Activated CD8-positive, alpha-beta T cell treated with anti-CD3 and anti-CD28 coated beads, Interleukin-2, amount 10 ng/mL, durations not matched to agents 7 days and 5 days (primary cell): ENCODE measurements at regions not wholly inside any gene's neighbourhood (a gene's known extent, or its start where the extent isn't known, plus 50 kb on each side); places are given as distances from the start of the nearest gene placed in this dataset.

Experiments
- ATAC-seq: fragments of 150-1000 bp; cut with Tn5 transposase; one replicate; pipeline ENCODE4 v1.10.0; 2021; ENCODE audit warnings: moderate library complexity
- CTCF ChIA-PET: fragments of 350-600 bp; sonication (Branson Sonifier 250); formaldehyde crosslinking; loops from one replicate; lab custom pipeline; 2021; ENCODE audit warnings: antibody characterized with exemption; lab: Charles Lee
- POLR2A ChIA-PET: fragments of 350-600 bp; sonication (Branson Sonifier 250); formaldehyde crosslinking; loops from one replicate; lab custom pipeline; 2021; ENCODE audit warnings: antibody characterized with exemption; lab: Charles Lee
- DNase-seq: peaks from one replicate; pipeline ENCODE4 v3.0.0-alpha.2; 2020
- H3K27ac Mint-ChIP-seq: one replicate; pipeline ENCODE4 v1.8.0; 2021; ENCODE audit warnings: mild to moderate bottlenecking, mixed read lengths
- H3K27me3 Mint-ChIP-seq: one replicate; pipeline ENCODE4 v1.8.0; 2021; ENCODE audit warnings: low read depth, mixed read lengths
- H3K36me3 Mint-ChIP-seq: one replicate; pipeline ENCODE4 v1.8.0; 2021; ENCODE audit warnings: low read depth, mixed read lengths
- H3K4me1 Mint-ChIP-seq: one replicate; pipeline ENCODE4 v1.8.0; 2021; ENCODE audit warnings: low read depth, mixed read lengths
- H3K4me3 Mint-ChIP-seq: one replicate; pipeline ENCODE4 v1.8.0; 2021; ENCODE audit warnings: mild to moderate bottlenecking, mixed read lengths
- H3K9me3 Mint-ChIP-seq: one replicate; pipeline ENCODE4 v1.8.0; 2022; ENCODE audit warnings: mixed read lengths; ENCODE audit not compliant: insufficient read depth

GRCh38 chr12:28961948-28962384 lies 187.1 kb upstream of the FAR2 start:
- H3K27me3 Mint-ChIP-seq, result no peaks in the 10 kb centered on the region
- no peaks in the 10 kb centered on the region for H3K9me3 Mint-ChIP-seq
- ChIA-PET POLR2A (no interaction called here), CTCF (no interaction called here)
- no peak for ATAC-seq
- no peak for DNase-seq
- no peak overlapping the region for H3K4me3 Mint-ChIP-seq
- no peaks in the 10 kb centered on the region for H3K4me1 Mint-ChIP-seq
- no peak overlapping the region for H3K27ac Mint-ChIP-seq
- no peaks in the 10 kb centered on the region for H3K36me3 Mint-ChIP-seq

- no peak for DNase-seq
- Mint-ChIP-seq H3K27me3 (no peaks in the 10 kb centered on the region), H3K9me3 (no peaks in the 10 kb centered on the region), H3K36me3 (no peaks in the 10 kb centered on the region), H3K4me1 (no peaks in the 10 kb centered on the region), H3K4me3 (no peak overlapping the region), H3K27ac (no peak overlapping the region)
- ChIA-PET CTCF (no interaction called here), POLR2A (no interaction called here)
- no peak for ATAC-seq
Observed at GRCh38 chr12:28963554-28963953, 185.5 kb upstream of the FAR2 start.

- ChIA-PET CTCF (no interaction called here), POLR2A (no interaction called here)
- Mint-ChIP-seq H3K4me1 (no peaks in the 10 kb centered on the region), H3K9me3 (no peaks in the 10 kb centered on the region), H3K36me3 (no peaks in the 10 kb centered on the region), H3K4me3 (no peak overlapping the region), H3K27me3 (no peaks in the 10 kb centered on the region), H3K27ac (no peak overlapping the region)
- DNase-seq (no peak), ATAC-seq (no peak)
Observed at GRCh38 chr12:28966046-28966780, 182.9 kb upstream of the FAR2 start.

- DNase-seq (no peak), ATAC-seq (no peak)
- Mint-ChIP-seq H3K27ac (no peak overlapping the region), H3K4me3 (no peak overlapping the region), H3K36me3 (no peaks in the 10 kb centered on the region), H3K27me3 (no peaks in the 10 kb centered on the region), H3K4me1 (no peaks in the 10 kb centered on the region), H3K9me3 (no peaks in the 10 kb centered on the region)
- ChIA-PET CTCF (no interaction called here), POLR2A (no interaction called here)
Observed at GRCh38 chr12:28967426-28967825, 181.7 kb upstream of the FAR2 start.

GRCh38 chr12:28973491-28973890 lies 175.6 kb upstream of the FAR2 start:
- ChIA-PET CTCF (no interaction called here), POLR2A (no interaction called here)
- no peak for ATAC-seq
- Mint-ChIP-seq H3K27me3 (peaks cover 2% of the 10 kb centered on the region), H3K4me1 (no peaks in the 10 kb centered on the region), H3K4me3 (no peak overlapping the region), H3K27ac (no peak overlapping the region), H3K36me3 (no peaks in the 10 kb centered on the region), H3K9me3 (no peaks in the 10 kb centered on the region)
- no peak for DNase-seq

- POLR2A ChIA-PET, result no interaction called here
- Mint-ChIP-seq H3K9me3 (no peaks in the 10 kb centered on the region), H3K4me1 (no peaks in the 10 kb centered on the region), H3K4me3 (no peak overlapping the region), H3K27me3 (peaks cover 2% of the 10 kb centered on the region), H3K27ac (no peak overlapping the region), H3K36me3 (no peaks in the 10 kb centered on the region)
- CTCF ChIA-PET, result no interaction called here
- no peak for DNase-seq
- ATAC-seq, result no peak
Observed at GRCh38 chr12:28974166-28974565, 174.9 kb upstream of the FAR2 start.

GRCh38 chr12:28974883-28975282 lies 174.2 kb upstream of the FAR2 start:
- DNase-seq (no peak), ATAC-seq (no peak)
- no peaks in the 10 kb centered on the region for H3K4me1 Mint-ChIP-seq
- no peaks in the 10 kb centered on the region for H3K9me3 Mint-ChIP-seq
- H3K36me3 Mint-ChIP-seq, result no peaks in the 10 kb centered on the region
- H3K27ac Mint-ChIP-seq, result no peak overlapping the region
- H3K27me3 Mint-ChIP-seq, result peaks cover 2% of the 10 kb centered on the region
- no peak overlapping the region for H3K4me3 Mint-ChIP-seq
- ChIA-PET POLR2A (interaction anchor here (0.6 kb wide), 1 partner anchor 72 kb away, joined by 3 read pairs; no protein-coding TSS in a partner anchor), CTCF (no interaction called here)

- no peak overlapping the region for H3K4me3 Mint-ChIP-seq
- H3K9me3 Mint-ChIP-seq, result no peaks in the 10 kb centered on the region
- H3K27me3 Mint-ChIP-seq, result peaks cover 2% of the 10 kb centered on the region
- ATAC-seq, result no peak
- no peaks in the 10 kb centered on the region for H3K4me1 Mint-ChIP-seq
- H3K27ac Mint-ChIP-seq, result no peak overlapping the region
- ChIA-PET POLR2A (no interaction called here), CTCF (no interaction called here)
- H3K36me3 Mint-ChIP-seq, result no peaks in the 10 kb centered on the region
- DNase-seq, result no peak
Observed at GRCh38 chr12:28975564-28976340, 173.3 kb upstream of the FAR2 start.

- Mint-ChIP-seq H3K9me3 (no peaks in the 10 kb centered on the region), H3K27me3 (peaks cover 7% of the 10 kb centered on the region), H3K36me3 (no peaks in the 10 kb centered on the region), H3K4me1 (no peaks in the 10 kb centered on the region), H3K27ac (no peak overlapping the region), H3K4me3 (no peak overlapping the region)
- DNase-seq (no peak), ATAC-seq (no peak)
- CTCF ChIA-PET, result no interaction called here
- POLR2A ChIA-PET, result interaction anchor here (0.5 kb wide), 1 partner anchor 396 kb away, joined by 4 read pairs; no protein-coding TSS in a partner anchor
Observed at GRCh38 chr12:28980436-28980835, 168.6 kb upstream of the FAR2 start.

GRCh38 chr12:28987538-28988324 lies 161.3 kb upstream of the FAR2 start:
- ChIA-PET POLR2A (no interaction called here), CTCF (no interaction called here)
- H3K27ac Mint-ChIP-seq, result no peak overlapping the region
- H3K4me1 Mint-ChIP-seq, result no peaks in the 10 kb centered on the region
- DNase-seq (no peak), ATAC-seq (no peak)
- no peaks in the 10 kb centered on the region for H3K36me3 Mint-ChIP-seq
- no peak overlapping the region for H3K4me3 Mint-ChIP-seq
- peaks cover 4% of the 10 kb centered on the region for H3K27me3 Mint-ChIP-seq
- H3K9me3 Mint-ChIP-seq, result no peaks in the 10 kb centered on the region

- no peak for DNase-seq
- Mint-ChIP-seq H3K4me3 (no peak overlapping the region), H3K36me3 (no peaks in the 10 kb centered on the region), H3K9me3 (no peaks in the 10 kb centered on the region), H3K4me1 (no peaks in the 10 kb centered on the region), H3K27ac (no peak overlapping the region), H3K27me3 (peaks cover 3% of the 10 kb centered on the region)
- CTCF ChIA-PET, result no interaction called here
- ATAC-seq, result no peak
- POLR2A ChIA-PET, result no interaction called here
Observed at GRCh38 chr12:28988325-28988704, 160.8 kb upstream of the FAR2 start.

- Mint-ChIP-seq H3K4me1 (no peaks in the 10 kb centered on the region), H3K27ac (no peak overlapping the region), H3K9me3 (no peaks in the 10 kb centered on the region), H3K36me3 (no peaks in the 10 kb centered on the region), H3K27me3 (peaks cover 3% of the 10 kb centered on the region), H3K4me3 (no peak overlapping the region)
- no peak for DNase-seq
- ATAC-seq, result no peak
- ChIA-PET POLR2A (no interaction called here), CTCF (interaction anchor here (1.3 kb wide), 1 partner anchor 11 kb away, joined by 3 read pairs; no protein-coding TSS in a partner anchor)
Observed at GRCh38 chr12:28991626-28992025, 157.5 kb upstream of the FAR2 start.
